Stomach (tissue), 4 donors: ENCODE measurements at regions not wholly inside any gene's neighbourhood (a gene's known extent, or its start where the extent isn't known, plus 50 kb on each side); places are given as distances from the start of the nearest gene placed in this dataset.

ENCODE experiments used
- POLR2A ChIP-seq, 4 donors: fragments of 450-650 bp; IDR thresholded peaks; one replicate each; pipeline ENCODE4 v1.6.1; 2016; ENCODE audit warnings: antibody characterized with exemption in 4 of 4, control low read depth in 2 of 4, mild to moderate bottlenecking in 1 of 4, moderate library complexity in 1 of 4
- POLR2AphosphoS5 ChIP-seq, 3 donors: sonication (generic); formaldehyde crosslinking; IDR thresholded peaks; one replicate each; pipeline ENCODE4 v1.6.1; 2016; ENCODE audit warnings: antibody characterized with exemption in 3 of 3

- TF ChIP-seq POLR2AphosphoS5 (IDR thresholded peaks at IDR 0.05) = no peak
- no peak for TF ChIP-seq POLR2A (IDR thresholded peaks at IDR 0.05)
These were observed 89.8 kb downstream of the RTL6 start for GRCh38 chr22:44407987-44408828.
